Loucy (cell line): ENCODE measurements at regions not wholly inside any gene's neighbourhood (a gene's known extent, or its start where the extent isn't known, plus 50 kb on each side); places are given as distances from the start of the nearest gene placed in this dataset.

Source experiments
- H2AFZ ChIP-seq: fragments of 200-600 bp; sonication (generic); 2 replicates; pipeline ENCODE4 v1.6.0; 2016; ENCODE audit warnings: antibody characterized with exemption, mild to moderate bottlenecking, low read length, moderate library complexity
- H3F3A ChIP-seq: fragments of 200-600 bp; 2 replicates; pipeline ENCODE4 v1.6.0; 2016; ENCODE audit warnings: antibody characterized with exemption, low read depth, mild to moderate bottlenecking
- H3K27me3 ChIP-seq: fragments of 200-600 bp; sonication (generic); 2 replicates; pipeline ENCODE4 v1.6.1; 2014; ENCODE audit warnings: low read length, mild to moderate bottlenecking; ENCODE audit not compliant: insufficient read depth, poor library complexity, severe bottlenecking
- H3K36me3 ChIP-seq: fragments of 200-600 bp; sonication (generic); 2 replicates; pipeline ENCODE4 v1.6.1; 2016; ENCODE audit warnings: low read length; ENCODE audit not compliant: insufficient read depth
- H3K4me1 ChIP-seq: fragments of 200-600 bp; sonication (generic); 2 replicates; pipeline ENCODE4 v1.5.1; 2014; ENCODE audit warnings: low read length, mild to moderate bottlenecking; ENCODE audit not compliant: insufficient read depth, poor library complexity, severe bottlenecking
- H3K4me2 ChIP-seq: fragments of 200-600 bp; sonication (generic); 2 replicates; pipeline ENCODE4 v1.6.0; 2014; ENCODE audit warnings: antibody characterized with exemption, low read length, low read depth, mild to moderate bottlenecking; ENCODE audit not compliant: poor library complexity, severe bottlenecking
- H3K4me3 ChIP-seq: fragments of 200-600 bp; sonication (generic); 2 replicates; pipeline ENCODE4 v1.5.1; 2014; ENCODE audit warnings: low read length, mild to moderate bottlenecking, mixed read lengths; ENCODE audit not compliant: poor library complexity, severe bottlenecking
- H3K79me2 ChIP-seq: fragments of 200-600 bp; sonication (generic); 2 replicates; pipeline ENCODE4 v1.6.1; 2014; ENCODE audit warnings: low read length; ENCODE audit not compliant: insufficient read depth
- H3K9ac ChIP-seq: fragments of 200-600 bp; sonication (generic); 2 replicates; pipeline ENCODE4 v1.6.0; 2014; ENCODE audit warnings: mild to moderate bottlenecking, low read depth, low read length, moderate library complexity; ENCODE audit not compliant: poor library complexity, severe bottlenecking
- H3K9me2 ChIP-seq: fragments of 200-600 bp; sonication (generic); replicated peaks from 2 replicates; pipeline ENCODE4 v1.6.1; 2016; ENCODE audit warnings: low read depth, low read length, mixed read lengths
- H3K9me3 ChIP-seq: fragments of 200-600 bp; sonication (generic); 2 replicates; pipeline ENCODE4 v1.6.1; 2014; ENCODE audit warnings: mild to moderate bottlenecking, antibody characterized with exemption, low read length, low read depth; ENCODE audit not compliant: insufficient read depth
- H4K20me1 ChIP-seq: fragments of 200-600 bp; sonication (generic); 2 replicates; pipeline ENCODE4 v1.6.0; 2014; ENCODE audit warnings: antibody characterized with exemption, low read length, mild to moderate bottlenecking; ENCODE audit not compliant: insufficient read depth, poor library complexity, severe bottlenecking
- CTCF ChIP-seq: fragments of 200-600 bp; sonication (generic); conservative IDR thresholded peaks from 2 replicates; pipeline ENCODE4 v1.5.1; 2014; ENCODE audit warnings: mild to moderate bottlenecking, antibody characterized with exemption, low read length
- EZH2phosphoT487 ChIP-seq: fragments of 200-600 bp; IDR thresholded peaks from 2 replicates; pipeline ENCODE4 v1.6.1; 2018; ENCODE audit warnings: antibody characterized with exemption, mild to moderate bottlenecking, moderate library complexity, borderline replicate concordance

- Histone ChIP-seq H3K4me2 (no peak overlapping the region), H3F3A (no peaks in the 10 kb centered on the region), H3K27me3 (no peaks in the 10 kb centered on the region), H3K4me1 (no peaks in the 10 kb centered on the region), H3K9me2 (no peaks in the 10 kb centered on the region), H3K36me3 (no peaks in the 10 kb centered on the region), H2AFZ (no peak overlapping the region), H3K4me3 (no peak overlapping the region), H4K20me1 (no peaks in the 10 kb centered on the region), H3K9me3 (no peaks in the 10 kb centered on the region), H3K9ac (no peak overlapping the region), H3K79me2 (no peaks in the 10 kb centered on the region)
- no peak for TF ChIP-seq CTCF
Observed at GRCh38 chr1:214187121-214187900, 93.6 kb upstream of the SMYD2 start.

DNA sequence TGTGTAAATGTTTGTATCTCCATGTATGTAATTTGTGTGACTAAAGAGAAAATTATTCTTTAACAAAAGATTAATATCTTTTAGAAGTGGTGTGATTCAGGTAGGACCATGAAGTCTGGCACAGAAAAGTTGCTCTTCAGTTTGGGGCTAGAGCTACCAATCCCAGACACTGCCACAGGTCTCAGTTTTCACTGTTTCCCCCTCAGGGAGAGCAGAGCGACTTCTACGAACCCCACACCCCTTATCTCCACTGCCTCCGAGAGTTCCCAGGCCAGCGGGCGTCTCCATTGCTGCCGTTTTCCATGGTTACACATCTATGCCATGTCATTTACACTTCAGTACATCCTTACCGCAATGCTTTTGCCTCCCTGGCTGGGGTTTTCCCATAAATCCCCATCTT is 93.0 kb upstream of the SMYD2 start:
- no peaks in the 10 kb centered on the region for H3K27me3 ChIP-seq
- no peak overlapping the region for H3K9ac ChIP-seq
- H3K36me3 ChIP-seq: no peaks in the 10 kb centered on the region
- H2AFZ ChIP-seq: no peak overlapping the region
- H3K9me3 ChIP-seq: no peaks in the 10 kb centered on the region
- TF ChIP-seq CTCF (no peak), EZH2phosphoT487 (no peak)
- H3K79me2 ChIP-seq: no peaks in the 10 kb centered on the region
- H3K4me2 ChIP-seq: no peak overlapping the region
- H4K20me1 ChIP-seq: no peaks in the 10 kb centered on the region
- H3K4me3 ChIP-seq: no peak overlapping the region
- H3K4me1 ChIP-seq: no peaks in the 10 kb centered on the region
- H3F3A ChIP-seq: no peaks in the 10 kb centered on the region
- H3K9me2 ChIP-seq: no peaks in the 10 kb centered on the region

DNA sequence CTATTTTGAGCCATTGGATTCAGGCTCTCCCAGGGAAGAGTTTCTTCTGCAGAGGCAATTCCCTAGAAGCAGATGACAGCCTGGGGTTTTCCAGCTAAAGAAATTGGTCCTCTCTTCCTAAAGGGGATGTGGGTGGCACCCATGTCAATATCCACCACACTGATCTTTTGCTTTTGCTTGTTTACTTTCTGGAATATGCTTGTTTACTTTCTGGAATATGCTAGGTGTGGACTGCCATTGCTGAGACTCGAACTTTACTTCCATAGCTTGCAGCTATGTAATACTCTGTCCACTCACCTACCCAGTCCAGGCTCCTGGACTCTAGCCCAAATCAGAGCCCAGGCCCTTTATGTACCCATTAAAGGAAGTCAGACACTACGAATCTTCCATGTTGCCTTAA is 92.1 kb upstream of the SMYD2 start:
- TF ChIP-seq EZH2phosphoT487 (no peak), CTCF (no peak)
- Histone ChIP-seq H3K79me2 (no peaks in the 10 kb centered on the region), H3K36me3 (no peaks in the 10 kb centered on the region), H4K20me1 (no peaks in the 10 kb centered on the region), H3K4me1 (no peaks in the 10 kb centered on the region), H3K4me2 (no peak overlapping the region), H3K9me3 (no peaks in the 10 kb centered on the region), H3K9ac (no peak overlapping the region), H2AFZ (no peak overlapping the region), H3F3A (no peaks in the 10 kb centered on the region), H3K4me3 (no peak overlapping the region), H3K27me3 (no peaks in the 10 kb centered on the region), H3K9me2 (no peaks in the 10 kb centered on the region)
